Right lobe of liver (tissue), 6 donors: ENCODE measurements at regions not wholly inside any gene's neighbourhood (a gene's known extent, or its start where the extent isn't known, plus 50 kb on each side); places are given as distances from the start of the nearest gene placed in this dataset.

Experiments used
- ATAC-seq, 4 donors: fragments of 200-7000 bp; cut with Tn5 transposase; one replicate each; pipeline ENCODE4 v1.9.1; 2020; ENCODE audit warnings: mild to moderate bottlenecking in 4 of 4, moderate library complexity in 4 of 4
- DNase-seq, 3 donors: peaks; one replicate each; pipeline ENCODE4 v3.0.0-alpha.2; 2020
- H3K27ac ChIP-seq, 3 donors: fragments of 200-600 bp; one replicate each; pipeline ENCODE4 v1.8.0; 2022
- H3K27me3 ChIP-seq, 2 donors: fragments of 200-600 bp; one replicate each; pipeline ENCODE4 v1.8.0; 2022
- H3K36me3 ChIP-seq, 4 donors: fragments of 200-600 bp; sonication (generic) in 1 of 4; one replicate each; pipeline versions ENCODE4 v1.5.1 to v1.8.0; 2017 to 2022; ENCODE audit warnings: control low read depth in 1 of 4
- H3K4me1 ChIP-seq, 4 donors: fragments of 200-600 bp; sonication (generic) in 1 of 4; one replicate each; pipeline versions ENCODE4 v1.5.1 to v1.8.0; 2017 to 2022; ENCODE audit warnings: control low read depth in 1 of 4
- H3K4me3 ChIP-seq, 3 donors: fragments of 200-600 bp; one replicate each; pipeline ENCODE4 v1.8.0; 2022
- H3K9me3 ChIP-seq, 4 donors: fragments of 200-600 bp; sonication (generic) in 1 of 4; one replicate each; pipeline versions ENCODE4 v1.5.1 to v1.8.0; 2017 to 2022; ENCODE audit warnings: control low read depth in 1 of 4
- CTCF ChIP-seq, 4 donors: fragments of 200-600 bp in 3 of 4; fragments of 450-650 bp in 1 of 4; IDR thresholded peaks; one replicate each; pipeline versions ENCODE4 v1.5.1 to v1.8.0; 2016 to 2022; ENCODE audit warnings: antibody characterized with exemption in 4 of 4, mild to moderate bottlenecking in 2 of 4
- POLR2A ChIP-seq: fragments of 450-650 bp; IDR thresholded peaks from one replicate; pipeline ENCODE4 v1.6.1; 2017; ENCODE audit warnings: antibody characterized with exemption, mild to moderate bottlenecking
- WGBS: methylation state at CpG from one replicate; pipeline ENCODE4 v1.1.6; 2018; ENCODE audit warnings: low coverage, low lambda C conversion rate; ENCODE audit not compliant: insufficient coverage; ENCODE audit errors: missing lambda C conversion rate; 5-methylcytosine and 5-hydroxymethylcytosine counted together
- intact Hi-C, 2 donors: fragments of 100-400 bp; cut with DNase I; formaldehyde crosslinking; loops; one replicate each; pipeline versions ENCODE4 v1.11.2 to v1.14.1; 2022
- donor health status: DM: no; HTN: yes; CAD: no.
- donor health status: DM: no; HTN: no; CAD: no.
- donor health status: DM: no; HTN: no; CAD: no.
- donor health status: DM: no; HTN: yes; CAD: no.
- donor health status: DM: no; HTN: yes; CAD: no.

GRCh38 chr4:126718136-126718535 is 914.6 kb upstream of the INTU start:
- H3K27ac ChIP-seq = no peak overlapping the region
- no peaks in the 10 kb centered on the region for H3K9me3 ChIP-seq
- WGBS = 36% methylated on average over 4 of the region's 4 CpGs
- intact Hi-C loops = no loop called here
- H3K36me3 ChIP-seq = no peaks in the 10 kb centered on the region
- no peak for TF ChIP-seq POLR2A
- ATAC-seq = no peak
- DNase-seq = no peak
- no peaks in the 10 kb centered on the region for H3K27me3 ChIP-seq
- no peaks in the 10 kb centered on the region for H3K4me1 ChIP-seq
- H3K4me3 ChIP-seq = no peak overlapping the region

- H3K36me3 ChIP-seq = no peaks in the 10 kb centered on the region
- no peaks in the 10 kb centered on the region for H3K9me3 ChIP-seq
- no peak for ATAC-seq
- no peak overlapping the region for H3K4me3 ChIP-seq
- 38% methylated on average over 3 of the region's 3 CpGs for WGBS
- no peak for DNase-seq
- no peak for TF ChIP-seq POLR2A
- no peak for TF ChIP-seq CTCF (IDR thresholded peaks at IDR 0.05)
- H3K4me1 ChIP-seq = no peaks in the 10 kb centered on the region
- H3K27ac ChIP-seq = no peak overlapping the region
- H3K27me3 ChIP-seq = no peaks in the 10 kb centered on the region
- intact Hi-C loops = no loop called here
Measured at GRCh38 chr4:126719852-126720251, 912.9 kb upstream of the INTU start.

DNA sequence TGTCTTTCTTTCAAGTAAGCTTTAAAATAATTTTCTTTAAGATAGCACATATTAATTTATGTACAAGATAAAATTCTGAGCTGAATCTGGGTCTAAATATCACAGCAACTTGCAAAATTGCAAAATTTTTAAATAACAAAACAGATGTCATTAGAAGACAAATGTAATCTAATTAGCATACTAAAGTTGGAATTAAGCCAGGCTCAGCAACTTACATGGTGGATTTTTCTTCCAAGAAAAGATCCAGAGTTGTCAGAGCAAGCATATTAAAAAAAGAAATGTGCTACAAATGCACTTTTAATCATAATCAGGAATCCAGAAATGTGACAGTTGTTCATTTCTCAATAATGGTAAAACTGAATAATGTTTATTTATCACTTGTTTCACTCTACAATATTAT is 906.9 kb upstream of the INTU start:
- no peaks in the 10 kb centered on the region for H3K4me1 ChIP-seq
- H3K9me3 ChIP-seq = no peaks in the 10 kb centered on the region
- intact Hi-C loops = no loop called here
- no peaks in the 10 kb centered on the region for H3K27me3 ChIP-seq
- no peak for TF ChIP-seq POLR2A
- TF ChIP-seq CTCF (IDR thresholded peaks at IDR 0.05) = no peak
- DNase-seq = no peak
- no peak for ATAC-seq
- no peak overlapping the region for H3K27ac ChIP-seq
- H3K4me3 ChIP-seq = no peak overlapping the region
- no peaks in the 10 kb centered on the region for H3K36me3 ChIP-seq

- DNase-seq = no peak
- TF ChIP-seq CTCF (IDR thresholded peaks at IDR 0.05) = no peak
- TF ChIP-seq POLR2A = no peak
- no peak overlapping the region for H3K4me3 ChIP-seq
- no peak for ATAC-seq
- H3K9me3 ChIP-seq = no peaks in the 10 kb centered on the region
- WGBS = 40% methylated on average over 1 of the region's 1 CpG
- no peaks in the 10 kb centered on the region for H3K4me1 ChIP-seq
- intact Hi-C loops = no loop called here
- H3K27me3 ChIP-seq = no peaks in the 10 kb centered on the region
- no peaks in the 10 kb centered on the region for H3K36me3 ChIP-seq
- no peak overlapping the region for H3K27ac ChIP-seq
Measured at GRCh38 chr4:126727461-126727860, 905.3 kb upstream of the INTU start.

- TF ChIP-seq CTCF (IDR thresholded peaks at IDR 0.05) (no peak), POLR2A (no peak)
- Histone ChIP-seq H3K4me1 (no peaks in the 10 kb centered on the region), H3K36me3 (no peaks in the 10 kb centered on the region), H3K4me3 (no peak overlapping the region), H3K9me3 (no peaks in the 10 kb centered on the region), H3K27me3 (no peaks in the 10 kb centered on the region), H3K27ac (no peak overlapping the region)
- WGBS = 77% methylated on average over 2 of the region's 2 CpGs
- DNase-seq (no peak), ATAC-seq (no peak)
- intact Hi-C loops = no loop called here
Measured at GRCh38 chr4:126731062-126731461, 901.7 kb upstream of the INTU start.
